IMR-90 (cell line): ENCODE measurements at regions not wholly inside any gene's neighbourhood (a gene's known extent, or its start where the extent isn't known, plus 50 kb on each side); places are given as distances from the start of the nearest gene placed in this dataset.

Experiments used
- ATAC-seq: fragments of 200-7000 bp; cut with Tn5 transposase; 2 replicates; pipeline ENCODE4 v1.9.1; 2020; ENCODE audit warnings: low read depth, mild to moderate bottlenecking, moderate library complexity
- BruUV-seq: library from RNA; stranded (reverse); fragments of 400-500 nt; replicated peaks from 2 replicates; lab custom pipeline; 2021; lab: Mats Ljungman, UMichigan
- CTCF ChIA-PET: fragments of 300-600 bp; formaldehyde crosslinking; extraction: SDS; loops from one replicate; lab custom pipeline; 2021; ENCODE audit warnings: antibody characterized with exemption; lab: Yijun Ruan, JAX
- POLR2A ChIA-PET: fragments of 300-600 bp; sonication (Branson Sonifier 250); formaldehyde crosslinking; loops from one replicate; lab custom pipeline; 2022; ENCODE audit warnings: antibody characterized with exemption; ENCODE audit not compliant: unreplicated experiment; lab: Charles Lee
- DNase-seq: peaks from one replicate; pipeline ENCODE4 v3.0.0; 2013
- H2AFZ ChIP-seq: replicated peaks from 2 replicates; pipeline ENCODE3; 2013; ENCODE audit warnings: low read length, mild to moderate bottlenecking; ENCODE audit not compliant: poor library complexity
- H2AK5ac ChIP-seq: 2 replicates; pipeline ENCODE4 v1.6.1; 2013; ENCODE audit warnings: low read depth, low read length, inconsistent platforms
- H2AK9ac ChIP-seq: replicated peaks from 2 replicates; pipeline ENCODE3; 2013; ENCODE audit warnings: mild to moderate bottlenecking, low read depth, low read length, moderate library complexity; ENCODE audit not compliant: poor library complexity
- H2BK120ac ChIP-seq: 2 replicates; pipeline ENCODE4 v1.6.1; 2013; ENCODE audit warnings: low read depth, low read length, inconsistent platforms
- H2BK15ac ChIP-seq: 3 replicates; pipeline ENCODE4 v1.6.1; 2013; ENCODE audit warnings: low read depth, low read length, inconsistent platforms
- H2BK20ac ChIP-seq: 2 replicates; pipeline ENCODE4 v1.6.1; 2013; ENCODE audit warnings: low read depth, mild to moderate bottlenecking, inconsistent platforms, low read length, moderate library complexity
- H2BK5ac ChIP-seq: 2 replicates; pipeline ENCODE4 v1.6.1; 2013; ENCODE audit warnings: mild to moderate bottlenecking, low read depth, low read length, inconsistent platforms; ENCODE audit not compliant: poor library complexity, severe bottlenecking
- H3K14ac ChIP-seq: replicated peaks from 2 replicates; pipeline ENCODE4 v1.6.1; 2013; ENCODE audit warnings: low read depth, low read length, inconsistent platforms
- H3K18ac ChIP-seq: 2 replicates; pipeline ENCODE4 v1.6.1; 2013; ENCODE audit warnings: low read depth, low read length, control low read depth
- H3K23ac ChIP-seq: 2 replicates; pipeline ENCODE4 v1.6.1; 2013; ENCODE audit warnings: low read depth, low read length, inconsistent platforms
- H3K27ac ChIP-seq: 2 replicates; pipeline ENCODE4 v1.5.1; 2013; ENCODE audit warnings: mild to moderate bottlenecking, control low read depth, low read length; ENCODE audit not compliant: insufficient read depth
- H3K27me3 ChIP-seq: 2 replicates; pipeline ENCODE4 v1.6.1; 2013; ENCODE audit warnings: low read length; ENCODE audit not compliant: control insufficient read depth, insufficient read depth
- H3K36me3 ChIP-seq: 2 replicates; pipeline ENCODE4 v1.6.1; 2013; ENCODE audit warnings: low read length, mixed read lengths; ENCODE audit not compliant: control insufficient read depth, insufficient read depth
- H3K4ac ChIP-seq: 2 replicates; pipeline ENCODE4 v1.6.1; 2013; ENCODE audit warnings: low read depth, low read length, inconsistent platforms
- H3K4me1 ChIP-seq: 2 replicates; pipeline ENCODE4 v1.6.1; 2013; ENCODE audit warnings: low read length, mixed read lengths; ENCODE audit not compliant: control insufficient read depth, insufficient read depth
- H3K4me2 ChIP-seq: 2 replicates; pipeline ENCODE4 v1.6.1; 2013; ENCODE audit warnings: low read depth, mild to moderate bottlenecking, control low read depth, low read length, moderate library complexity
- H3K4me3 ChIP-seq: 2 replicates; pipeline ENCODE4 v1.5.1; 2013; ENCODE audit warnings: low read depth, mild to moderate bottlenecking, control low read depth, low read length, moderate library complexity; ENCODE audit not compliant: insufficient read depth
- H3K56ac ChIP-seq: 2 replicates; pipeline ENCODE4 v1.6.1; 2013; ENCODE audit warnings: low read length, inconsistent platforms; ENCODE audit not compliant: insufficient read depth; ENCODE audit errors: extremely low read depth
- H3K79me1 ChIP-seq, 2 experiments: 2 replicates each; pipeline ENCODE4 v1.6.1; 2013; ENCODE audit warnings: low read length in 2 of 2, inconsistent platforms in 1 of 2, low read depth in 1 of 2
- H3K9ac ChIP-seq: 2 replicates; pipeline ENCODE4 v1.6.1; 2013; ENCODE audit warnings: low read depth, low read length, control low read depth
- H3K9me1 ChIP-seq: 2 replicates; pipeline ENCODE4 v1.6.1; 2013; ENCODE audit warnings: low read length, inconsistent platforms; ENCODE audit not compliant: insufficient read depth
- H3K9me3 ChIP-seq: 2 replicates; pipeline ENCODE4 v1.6.1; 2013; ENCODE audit warnings: low read length; ENCODE audit not compliant: control insufficient read depth, insufficient read depth
- H4K20me1 ChIP-seq: 2 replicates; pipeline ENCODE4 v1.6.1; 2013; ENCODE audit warnings: low read length, inconsistent platforms; ENCODE audit not compliant: insufficient read depth
- H4K5ac ChIP-seq: 2 replicates; pipeline ENCODE4 v1.6.1; 2013; ENCODE audit warnings: mild to moderate bottlenecking, low read depth, low read length, control low read depth
- H4K8ac ChIP-seq, 2 experiments: 2 replicates each; pipeline ENCODE4 v1.6.1; 2013; ENCODE audit warnings: low read depth in 2 of 2, low read length in 2 of 2, control low read depth in 1 of 2, inconsistent platforms in 1 of 2
- H4K91ac ChIP-seq: 2 replicates; pipeline ENCODE4 v1.6.1; 2013; ENCODE audit warnings: low read depth, low read length, inconsistent platforms; ENCODE audit not compliant: insufficient read depth
- BHLHE40 ChIP-seq: fragments of 150-350 bp; IDR thresholded peaks from 2 replicates; pipeline ENCODE4 v1.6.1; 2016; ENCODE audit warnings: mild to moderate bottlenecking, low read depth, low read length
- CEBPB ChIP-seq: IDR thresholded peaks from 2 replicates; pipeline ENCODE4 v1.6.1; 2012; ENCODE audit warnings: low read depth, low read length, improper control_type of control experiment
- CHD1 ChIP-seq: IDR thresholded peaks from 2 replicates; pipeline ENCODE4 v1.6.1; 2012; ENCODE audit warnings: low read depth, low read length, improper control_type of control experiment
- ELK1 ChIP-seq: fragments of 150-350 bp; IDR thresholded peaks from 2 replicates; pipeline ENCODE4 v1.6.1; 2016; ENCODE audit warnings: low read depth, mild to moderate bottlenecking, low read length, moderate library complexity, borderline replicate concordance
- FOS ChIP-seq: fragments of 150-350 bp; IDR thresholded peaks from 2 replicates; pipeline ENCODE4 v1.6.1; 2016; ENCODE audit warnings: low read depth, low read length
- MAFK ChIP-seq: IDR thresholded peaks from 2 replicates; pipeline ENCODE4 v1.6.1; 2012; ENCODE audit warnings: low read depth, low read length, improper control_type of control experiment
- MAZ ChIP-seq: IDR thresholded peaks from 2 replicates; pipeline ENCODE4 v1.6.1; 2012; ENCODE audit warnings: low read depth, mild to moderate bottlenecking, low read length, improper control_type of control experiment, moderate library complexity, borderline replicate concordance
- MXI1 ChIP-seq: IDR thresholded peaks from 2 replicates; pipeline ENCODE4 v1.6.1; 2012; ENCODE audit warnings: low read depth, mild to moderate bottlenecking, low read length, moderate library complexity, borderline replicate concordance
- NFE2L2 ChIP-seq: fragments of 150-350 bp; IDR thresholded peaks from 2 replicates; pipeline ENCODE4 v1.6.1; 2016; ENCODE audit warnings: low read depth, mild to moderate bottlenecking, low read length
- POLR2A ChIP-seq: IDR thresholded peaks from 2 replicates; pipeline ENCODE4 v1.6.1; 2012; ENCODE audit warnings: mild to moderate bottlenecking, low read depth, low read length
- RCOR1 ChIP-seq: IDR thresholded peaks from 2 replicates; pipeline ENCODE4 v1.6.1; 2012; ENCODE audit warnings: mild to moderate bottlenecking, low read length, improper control_type of control experiment; ENCODE audit not compliant: insufficient replicate concordance
- RFX5 ChIP-seq: IDR thresholded peaks from 2 replicates; pipeline ENCODE4 v1.8.0; 2012; ENCODE audit warnings: low read depth, mild to moderate bottlenecking, low read length, moderate library complexity
- SMC3 ChIP-seq: fragments of 150-350 bp; IDR thresholded peaks from 2 replicates; pipeline ENCODE4 v1.6.1; 2016; ENCODE audit warnings: low read depth, mild to moderate bottlenecking, antibody characterized with exemption, low read length, moderate library complexity
- USF2 ChIP-seq: fragments of 150-350 bp; IDR thresholded peaks from 2 replicates; pipeline ENCODE4 v1.6.1; 2017; ENCODE audit warnings: mild to moderate bottlenecking, antibody characterized with exemption, low read length, low read depth
- WGBS, 2 experiments: methylation state at CpG; one replicate each; pipeline versions ENCODE4 v1.1.5 to v1.1.7; 2013; ENCODE audit warnings: missing lambda C conversion rate in 2 of 2; ENCODE audit not compliant: insufficient read length in 1 of 2; ENCODE audit errors: extremely low coverage in 2 of 2; 5-methylcytosine and 5-hydroxymethylcytosine counted together
- dilution Hi-C: fragments of 300-500 bp; cut with HindIII; formaldehyde crosslinking; loops from one replicate; pipeline ENCODE4 v1.14.3; 2018; ENCODE audit warnings: low sequenced_read_pairs; ENCODE audit not compliant: unreplicated experiment
- in situ Hi-C: fragments of 300-500 bp; cut with MboI; formaldehyde crosslinking; loops from 3 replicates; pipeline ENCODE4 v1.14.3; 2019; ENCODE audit warnings: low sequenced_read_pairs, inconsistent platforms, mixed read lengths
- intact Hi-C: fragments of 100-400 bp; cut with micrococcal nuclease; formaldehyde crosslinking; loops from 2 replicates; pipeline ENCODE4 v1.10.0; 2022

- Histone ChIP-seq H2BK15ac (no peak overlapping the region), H3K9ac (no peak overlapping the region), H2BK5ac (no peak overlapping the region), H4K20me1 (no peaks in the 10 kb centered on the region), H2AFZ (peak overlapping the region; percentile 78), H4K5ac (no peak overlapping the region), H3K56ac (no peak overlapping the region), H3K14ac (no peak overlapping the region), H3K4ac (no peak overlapping the region), H3K4me1 (no peaks in the 10 kb centered on the region), H2BK20ac (no peak overlapping the region), H3K36me3 (no peaks in the 10 kb centered on the region), H4K8ac (no peak overlapping the region), H2BK120ac (no peak overlapping the region), H3K79me1 (no peaks in the 10 kb centered on the region), H3K9me3 (no peaks in the 10 kb centered on the region), H3K4me3 (no peak overlapping the region), H2AK5ac (no peak overlapping the region), H3K18ac (no peak overlapping the region), H3K4me2 (no peak overlapping the region), H3K9me1 (no peaks in the 10 kb centered on the region), H3K27me3 (no peaks in the 10 kb centered on the region), H4K91ac (no peak overlapping the region), H3K27ac (no peak overlapping the region), H3K23ac (no peak overlapping the region), H2AK9ac (no peak overlapping the region)
- dilution Hi-C loops (no loop called here), intact Hi-C loops (no loop called here), in situ Hi-C loops (no loop called here)
- ATAC-seq, result no peak
- TF ChIP-seq MAZ (no peak), MXI1 (no peak), POLR2A (no peak), ELK1 (no peak), CEBPB (no peak), FOS (no peak), MAFK (no peak; the same call in 1 of the 2 replicates), SMC3 (no peak), USF2 (no peak), NFE2L2 (no peak), RCOR1 (no peak), CHD1 (no peak), BHLHE40 (no peak), RFX5 (no peak)
- DNase-seq, result no peak
- ChIA-PET CTCF (interaction anchor here (0.6 kb wide), 1 partner anchor 267 kb away, joined by 3 read pairs; no protein-coding TSS in a partner anchor), POLR2A (no interaction called here)
- 40% methylated on average over 2 of the region's 7 CpGs; no CpG with 5 or more reads in 1 of the 2 experiments for WGBS, 2 experiments
- BruUV-seq, result no TSS peak
Observed at GRCh38 chr10:44650691-44651661, 260.2 kb upstream of the TMEM72 start.
